GM10266 (cell line): ENCODE measurements at regions not wholly inside any gene's neighbourhood (a gene's known extent, or its start where the extent isn't known, plus 50 kb on each side); places are given as distances from the start of the nearest gene placed in this dataset.
"Not testable (repeated sequence)": the region's sequence is repeated elsewhere in the genome, so short reads cannot be mapped to it uniquely, and the experiment has no call there.

Source experiments
- DNase-seq: peaks from one replicate; pipeline ENCODE4 v3.0.0; 2012; ENCODE audit errors: extremely low spot score
- TF ChIP-seq, protein P1 (sequence below): IDR thresholded peaks from 2 replicates; pipeline ENCODE4 v1.5.1; 2012; ENCODE audit warnings: mild to moderate bottlenecking, low read depth; ENCODE audit not compliant: control insufficient read depth, insufficient read depth; ENCODE audit errors: missing control alignments

DNA sequence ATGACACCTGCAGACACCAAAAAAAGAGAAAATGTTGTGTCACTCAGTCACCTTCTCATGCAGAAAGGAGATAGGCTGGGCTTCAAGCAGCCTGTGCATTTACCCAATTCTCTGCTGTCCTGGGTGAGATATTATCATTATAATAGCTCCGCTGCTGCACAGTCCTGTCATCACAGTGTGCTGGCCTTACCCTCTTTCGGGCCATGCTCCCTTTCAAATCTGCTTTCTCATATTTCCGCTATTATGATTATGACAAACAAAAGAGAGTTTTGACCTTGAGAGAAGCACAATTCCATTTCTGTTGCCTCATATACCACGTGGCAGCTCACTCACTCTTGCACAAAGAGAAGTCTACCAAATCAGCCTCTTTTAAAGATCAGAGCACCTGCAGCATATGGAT lies 1350.1 kb upstream of the ACO1 start:
- DNase-seq, result no peak
- TF ChIP-seq, protein P1, sequence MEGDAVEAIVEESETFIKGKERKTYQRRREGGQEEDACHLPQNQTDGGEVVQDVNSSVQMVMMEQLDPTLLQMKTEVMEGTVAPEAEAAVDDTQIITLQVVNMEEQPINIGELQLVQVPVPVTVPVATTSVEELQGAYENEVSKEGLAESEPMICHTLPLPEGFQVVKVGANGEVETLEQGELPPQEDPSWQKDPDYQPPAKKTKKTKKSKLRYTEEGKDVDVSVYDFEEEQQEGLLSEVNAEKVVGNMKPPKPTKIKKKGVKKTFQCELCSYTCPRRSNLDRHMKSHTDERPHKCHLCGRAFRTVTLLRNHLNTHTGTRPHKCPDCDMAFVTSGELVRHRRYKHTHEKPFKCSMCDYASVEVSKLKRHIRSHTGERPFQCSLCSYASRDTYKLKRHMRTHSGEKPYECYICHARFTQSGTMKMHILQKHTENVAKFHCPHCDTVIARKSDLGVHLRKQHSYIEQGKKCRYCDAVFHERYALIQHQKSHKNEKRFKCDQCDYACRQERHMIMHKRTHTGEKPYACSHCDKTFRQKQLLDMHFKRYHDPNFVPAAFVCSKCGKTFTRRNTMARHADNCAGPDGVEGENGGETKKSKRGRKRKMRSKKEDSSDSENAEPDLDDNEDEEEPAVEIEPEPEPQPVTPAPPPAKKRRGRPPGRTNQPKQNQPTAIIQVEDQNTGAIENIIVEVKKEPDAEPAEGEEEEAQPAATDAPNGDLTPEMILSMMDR, result no peak

DNA sequence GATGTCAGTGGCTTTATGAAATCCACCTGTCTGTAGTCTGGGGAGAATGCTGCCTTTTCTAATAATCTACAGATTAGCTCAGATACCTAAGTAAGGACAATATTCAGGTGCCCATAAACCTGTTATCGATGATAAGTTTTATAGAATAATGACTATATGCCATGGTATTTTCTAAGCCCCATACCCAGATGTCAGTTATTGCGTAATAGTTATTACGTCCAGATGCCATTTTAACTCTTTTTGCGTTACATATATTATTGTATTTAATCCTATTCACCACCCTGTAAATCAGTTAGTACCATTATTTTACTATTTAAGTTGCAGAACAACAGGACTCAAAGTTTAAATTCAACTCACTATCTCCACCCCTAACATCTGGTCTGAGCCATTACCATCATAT lies 1343.9 kb upstream of the ACO1 start:
- DNase-seq, result no peak
- TF ChIP-seq, protein P1, result no peak

GRCh38 chr9:31045810-31046209 lies 1338.6 kb upstream of the ACO1 start:
- TF ChIP-seq, protein P1, result no peak

DNA sequence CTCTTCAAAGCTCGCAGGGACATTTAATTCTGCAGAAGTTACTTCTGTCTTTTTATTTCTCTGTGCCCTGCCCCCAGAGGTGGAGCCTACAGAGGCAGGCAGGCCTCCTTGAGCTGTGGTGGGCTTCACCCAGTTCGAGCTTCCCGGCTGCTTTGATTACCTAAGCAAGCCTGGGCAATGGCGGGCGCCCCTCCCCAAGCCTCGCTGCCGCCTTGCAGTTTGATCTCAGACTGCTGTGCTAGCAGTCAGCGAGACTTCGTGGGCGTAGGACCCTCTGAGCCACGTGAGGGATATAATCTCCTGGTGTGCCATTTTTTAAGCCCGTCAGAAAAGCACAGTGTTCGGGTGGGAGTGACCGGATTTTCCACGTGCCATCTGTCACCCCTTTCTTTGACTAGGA lies 1322.9 kb upstream of the ACO1 start:
- DNase-seq, result not testable (repeated sequence)

More at GRCh38 chr9:31045810-31046209, 1338.6 kb upstream of the ACO1 start:
- DNase-seq, result no peak

GRCh38 chr9:31065691-31066090 lies 1318.8 kb upstream of the ACO1 start:
- DNase-seq, result no peak
- TF ChIP-seq, protein P1, result no peak

GRCh38 chr9:31067418-31067817 lies 1317.0 kb upstream of the ACO1 start:
- DNase-seq, result no peak
- TF ChIP-seq, protein P1, result no peak

GRCh38 chr9:31071606-31072286 lies 1312.7 kb upstream of the ACO1 start:
- DNase-seq, result no peak
- TF ChIP-seq, protein P1, result no peak

DNA sequence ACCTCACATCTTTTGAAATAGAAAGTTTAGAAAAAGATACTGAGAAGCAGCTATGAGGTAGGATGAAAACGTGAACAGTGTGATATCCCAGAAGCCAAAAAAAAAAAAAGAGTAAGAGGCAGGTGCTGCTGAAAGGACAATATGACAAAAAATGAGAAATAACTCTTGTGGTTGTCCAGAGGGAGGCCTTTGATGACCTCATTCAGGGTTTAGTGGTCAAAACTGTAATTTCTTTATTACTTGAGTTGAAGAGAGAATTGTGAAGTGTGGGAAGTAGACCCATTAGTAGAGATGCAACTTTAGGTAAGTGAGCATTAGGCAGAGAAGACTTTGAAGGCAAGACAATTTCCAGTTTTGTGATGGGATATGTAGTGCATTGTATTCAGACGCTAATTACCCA lies 1306.3 kb upstream of the ACO1 start:
- no peak for DNase-seq

More for the DNA sequence above, 1306.3 kb upstream of the ACO1 start:
- TF ChIP-seq, protein P1, result no peak
